Stimulated activated CD4-positive, alpha-beta T cell treated with anti-CD3 and anti-CD28 coated beads, TNF-alpha, amount 100 ng/mL, for 1 hour (primary cell): ENCODE measurements at regions not wholly inside any gene's neighbourhood (a gene's known extent, or its start where the extent isn't known, plus 50 kb on each side); places are given as distances from the start of the nearest gene placed in this dataset.
"Not testable (repeated sequence)": the region's sequence is repeated elsewhere in the genome, so short reads cannot be mapped to it uniquely, and the experiment has no call there.

Experiments used
- DNase-seq, 3 donors: peaks; one replicate each; pipeline ENCODE4 v3.0.0-alpha.2; 2020; ENCODE audit warnings: low read depth in 3 of 3, low spot score in 1 of 3

- DNase-seq = not testable (repeated sequence)
These were observed 107.6 kb upstream of the TERB2 start for GRCh38 chr15:44848859-44849258.

DNA sequence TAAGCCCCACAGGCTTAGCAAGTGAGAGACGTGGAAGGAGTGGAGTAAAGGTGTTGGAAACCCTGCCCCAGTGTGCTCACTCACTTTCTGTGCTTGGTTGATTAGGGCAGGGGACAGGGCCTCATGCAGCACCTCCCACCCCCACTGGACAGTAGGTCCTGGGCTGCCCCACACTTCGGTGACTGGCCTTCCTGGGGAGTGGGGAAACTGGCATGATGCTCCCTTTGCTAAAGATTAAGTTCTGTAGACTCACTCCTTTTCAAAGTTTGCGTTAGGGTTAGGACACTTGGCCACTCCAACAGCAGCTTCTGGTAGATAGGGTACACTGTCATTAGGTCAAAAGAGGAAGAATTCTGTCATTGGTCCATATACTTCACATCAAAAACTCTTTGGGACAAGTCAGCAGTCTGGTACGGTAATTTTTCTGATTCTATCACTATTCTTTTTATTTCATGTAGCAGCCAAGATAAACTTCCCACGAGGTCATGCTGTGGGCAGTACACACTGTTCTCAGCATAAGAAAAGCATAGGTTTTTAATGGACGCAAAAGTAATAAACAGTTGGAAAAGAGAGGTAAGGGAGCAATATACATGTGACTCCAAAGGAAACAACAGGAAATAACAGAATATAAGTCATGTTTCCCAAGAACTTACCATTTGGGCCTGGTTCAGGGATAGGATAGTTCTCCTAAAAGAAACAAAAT lies 106.6 kb upstream of the TERB2 start:
- not testable (repeated sequence) for DNase-seq

DNA sequence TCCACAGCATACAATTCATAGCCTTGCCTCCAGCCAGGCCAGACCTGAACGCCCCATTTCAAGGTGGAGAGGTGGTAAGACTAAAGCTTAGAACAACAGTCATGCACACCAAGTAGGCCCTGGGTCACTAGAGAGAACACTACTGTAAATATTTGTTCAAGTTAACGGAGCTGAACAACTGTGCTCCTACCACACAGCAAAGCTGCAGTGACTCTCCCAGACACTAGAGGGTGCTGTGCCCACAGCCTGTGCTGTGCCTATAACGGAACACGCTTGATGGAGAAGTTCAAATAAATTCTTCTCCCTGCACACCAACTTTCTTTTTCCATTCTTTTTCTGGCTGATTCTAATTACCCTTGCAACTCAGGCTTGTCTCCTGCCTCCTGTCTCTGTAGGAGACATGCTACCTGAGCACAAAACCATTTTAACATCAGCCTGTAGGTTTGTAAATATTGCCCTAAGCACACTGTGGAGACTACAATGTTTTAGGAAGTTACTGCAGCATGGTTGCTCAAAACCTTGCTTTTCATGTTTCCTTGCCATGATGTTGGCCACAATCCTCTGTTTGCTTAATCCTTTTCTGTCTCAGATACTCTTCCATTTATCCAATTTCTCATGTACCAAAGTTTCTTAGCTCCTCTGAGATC lies 103.1 kb upstream of the TERB2 start:
- peak; percentile 36 to 54 (median 40) for DNase-seq

GRCh38 chr15:44854696-44855095 lies 101.8 kb upstream of the TERB2 start:
- not testable (repeated sequence) for DNase-seq

- not testable (repeated sequence) for DNase-seq
These were observed 100.2 kb upstream of the TERB2 start for GRCh38 chr15:44856284-44856683.

GRCh38 chr15:44857164-44857710 lies 99.2 kb upstream of the TERB2 start:
- not testable (repeated sequence) for DNase-seq

DNA sequence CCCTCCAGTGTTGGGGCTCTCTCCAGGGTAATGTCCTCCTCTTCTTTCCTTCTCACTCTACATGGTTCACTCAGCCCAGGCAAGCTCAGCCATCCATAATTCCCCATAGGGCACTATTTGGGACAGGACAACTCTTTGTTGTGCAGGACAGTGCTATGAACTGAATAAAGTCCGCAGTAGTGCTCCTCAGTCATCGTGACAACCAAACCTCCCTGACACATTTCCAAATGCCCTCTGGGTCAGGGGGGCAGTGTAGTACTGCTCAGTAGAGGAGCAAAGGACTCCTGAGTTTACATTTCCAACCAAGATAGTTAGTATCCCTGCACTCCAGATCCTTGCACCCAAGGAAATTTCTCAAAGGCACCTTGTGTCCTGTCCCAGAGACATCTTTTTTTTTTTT lies 97.4 kb upstream of the TERB2 start:
- not testable (repeated sequence) for DNase-seq

DNA sequence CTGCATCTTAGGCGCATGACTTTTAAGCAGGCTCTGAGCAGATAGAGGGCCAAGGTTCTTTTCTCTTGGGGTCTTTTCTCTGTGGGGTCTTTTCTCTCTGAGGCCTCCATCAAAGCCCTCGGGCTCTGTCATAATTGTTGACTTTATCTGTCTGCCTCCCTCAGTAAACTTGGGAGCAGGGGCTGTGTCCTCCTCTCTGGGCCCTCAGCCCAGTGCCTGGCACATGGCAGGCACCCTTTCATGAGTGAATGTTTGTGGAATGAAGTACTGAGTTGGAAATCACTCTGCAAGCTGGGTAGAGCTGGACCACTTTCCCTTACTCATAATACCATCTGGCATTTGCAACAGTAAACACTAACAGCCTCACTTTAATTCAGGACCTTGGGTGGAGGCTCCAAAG lies 96.3 kb upstream of the TERB2 start:
- DNase-seq = not testable (repeated sequence)

DNA sequence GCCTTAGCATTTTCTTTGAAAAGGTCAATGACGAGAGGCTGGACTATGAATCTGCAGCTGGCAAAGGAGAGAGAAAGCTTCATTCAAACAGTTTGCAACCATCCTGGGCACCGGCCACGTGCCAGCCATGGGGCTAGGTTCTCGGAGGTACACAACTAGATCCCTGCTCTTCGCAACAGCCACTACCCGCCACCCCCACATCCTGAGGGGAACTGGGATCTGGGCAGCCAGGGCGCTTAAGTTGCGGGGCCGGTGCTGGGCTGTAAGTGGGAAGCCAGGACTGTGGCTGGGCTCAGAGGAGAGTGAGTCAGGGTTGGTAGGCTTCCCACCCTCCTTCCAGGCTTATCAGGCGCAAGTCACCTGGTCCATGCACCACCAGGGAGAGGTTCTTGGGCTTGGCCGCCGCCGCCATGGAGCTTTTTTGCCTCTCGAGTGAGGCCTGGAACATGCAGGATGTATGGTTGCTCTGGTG lies 95.0 kb upstream of the TERB2 start:
- DNase-seq = no peak

DNA sequence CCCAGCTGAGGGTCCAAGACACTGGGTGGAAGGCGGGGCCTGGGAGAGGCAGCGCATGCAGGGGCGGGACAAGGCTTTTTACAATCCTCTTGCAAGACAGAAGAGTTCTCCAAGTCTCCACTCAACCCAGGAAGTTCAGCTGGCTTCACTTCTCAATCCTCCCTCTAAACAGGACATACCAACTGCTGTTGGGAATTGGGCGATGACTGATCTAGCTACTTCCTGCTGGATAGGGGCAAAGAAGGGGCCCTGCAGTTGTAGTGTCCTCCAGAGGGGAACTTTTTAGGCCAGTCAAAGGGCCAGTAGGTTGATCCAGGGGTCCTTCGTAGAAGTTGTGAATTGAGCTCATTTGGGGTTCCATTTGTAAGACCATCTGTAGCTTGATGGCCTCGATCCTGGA lies 94.6 kb upstream of the TERB2 start:
- DNase-seq = no peak

DNA sequence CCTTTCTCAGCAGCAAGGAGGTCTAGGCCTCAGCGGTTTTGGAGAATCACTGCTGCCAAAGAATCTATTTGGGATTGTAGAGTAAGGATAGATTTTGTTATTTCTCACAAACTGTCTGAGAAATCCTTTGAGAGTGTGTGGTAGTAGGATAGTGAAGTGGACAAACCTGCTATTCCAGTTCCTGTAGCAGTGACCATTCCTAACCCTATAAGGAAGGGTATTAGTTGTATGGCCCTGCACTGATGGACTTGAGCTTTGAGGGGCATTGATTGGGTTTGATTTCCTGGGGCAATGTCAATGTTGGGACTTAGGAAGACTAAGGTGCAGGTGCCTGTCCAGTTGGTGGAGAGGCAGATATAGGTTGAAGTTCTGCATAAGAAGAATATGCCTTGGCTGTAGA lies 93.6 kb upstream of the TERB2 start:
- DNase-seq = not testable (repeated sequence)

GRCh38 chr15:44868100-44868499 lies 88.4 kb upstream of the TERB2 start:
- DNase-seq = not testable (repeated sequence)

DNA sequence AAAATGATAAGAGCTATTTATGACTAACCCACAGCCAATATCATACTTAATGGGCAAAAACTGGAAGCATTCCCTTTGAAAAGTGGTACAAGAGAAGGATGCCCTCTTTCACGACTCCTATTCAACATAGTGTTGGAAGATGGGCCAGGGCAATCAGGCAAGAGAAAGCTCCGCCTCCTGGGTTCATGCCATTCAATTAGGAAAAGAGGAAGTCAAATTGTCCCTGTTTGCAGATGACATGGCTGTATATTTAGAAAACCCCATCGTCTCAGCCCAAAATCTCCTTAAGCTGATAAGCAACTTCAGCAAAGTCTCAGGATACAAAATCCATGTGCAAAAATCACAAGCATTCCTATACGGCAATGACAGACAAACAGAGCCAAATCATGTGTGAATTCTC lies 86.4 kb upstream of the TERB2 start:
- not testable (repeated sequence) for DNase-seq

DNA sequence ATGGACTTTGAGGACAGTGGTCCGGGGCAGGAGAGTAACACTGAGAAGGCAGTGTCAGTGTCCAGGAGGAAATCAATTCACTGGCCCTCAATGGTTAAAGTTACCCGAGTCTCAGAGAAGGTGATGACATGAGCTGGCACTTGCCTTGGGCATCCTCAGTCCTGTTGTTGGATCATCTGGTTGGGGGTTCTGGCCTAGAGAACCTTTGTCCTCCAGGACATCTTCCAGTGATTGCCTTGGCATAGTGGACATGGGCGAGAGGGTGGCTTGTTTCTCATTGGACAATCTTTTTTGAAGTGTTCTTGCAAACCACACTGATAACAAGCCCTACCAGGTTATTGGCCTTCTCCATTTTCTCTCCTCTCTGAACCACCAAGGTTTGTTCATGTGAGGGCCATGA lies 83.4 kb upstream of the TERB2 start:
- DNase-seq = no peak

DNA sequence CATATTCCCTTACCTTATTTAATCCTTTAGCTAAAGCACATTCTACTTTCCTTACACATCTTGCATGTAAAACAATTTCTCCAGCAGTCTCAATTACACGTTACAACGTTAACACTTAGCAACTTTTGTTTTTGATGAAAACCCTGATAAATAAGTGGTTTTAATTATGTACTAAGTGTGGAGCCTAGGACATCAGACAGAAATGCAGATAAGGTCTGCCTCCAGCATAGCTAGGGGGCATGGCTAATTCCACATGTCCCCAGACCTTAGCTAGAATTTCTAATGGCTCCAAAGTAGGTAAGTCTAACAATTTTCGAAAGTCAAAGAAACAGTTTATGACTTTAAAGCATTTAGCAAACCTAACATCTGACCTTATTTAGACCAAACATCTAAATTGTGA lies 77.4 kb upstream of the TERB2 start:
- no peak for DNase-seq

GRCh38 chr15:44882499-44882968 lies 74.0 kb upstream of the TERB2 start:
- no peak for DNase-seq

DNA sequence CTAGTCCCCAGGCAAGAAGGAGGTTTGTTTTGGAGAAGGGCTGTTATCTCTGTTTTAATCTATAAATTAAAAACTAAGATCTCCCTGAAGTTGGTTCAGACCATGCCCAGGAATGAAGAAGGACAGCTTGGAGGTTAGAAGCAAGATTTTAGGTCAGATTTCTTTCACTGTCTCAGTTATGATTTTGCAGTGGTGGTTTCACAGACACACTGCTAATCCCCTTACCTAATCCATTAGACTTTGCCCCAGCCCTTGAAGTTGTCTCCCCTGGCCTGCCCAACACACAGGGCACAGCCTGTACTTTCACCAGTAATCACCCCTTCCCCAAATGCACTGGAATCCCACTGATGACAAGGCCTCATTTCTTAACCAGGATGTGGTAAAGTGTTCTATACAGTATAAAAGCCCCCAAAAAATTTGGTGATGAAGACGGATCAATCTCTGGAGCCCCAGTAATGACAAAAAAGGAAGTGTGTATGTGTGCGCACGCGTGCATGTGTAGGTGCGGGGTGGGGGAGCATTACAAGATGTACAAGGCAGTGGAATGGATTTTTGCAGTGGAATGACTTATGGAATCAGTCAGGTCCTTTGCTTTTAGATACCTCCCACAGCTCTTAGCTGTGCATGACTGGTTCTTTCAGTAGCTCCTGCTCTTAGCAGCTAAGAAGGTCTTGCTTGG lies 73.1 kb upstream of the TERB2 start:
- no peak for DNase-seq

GRCh38 chr15:44898890-44899651 lies 57.4 kb upstream of the TERB2 start:
- DNase-seq = not testable (repeated sequence)

DNA sequence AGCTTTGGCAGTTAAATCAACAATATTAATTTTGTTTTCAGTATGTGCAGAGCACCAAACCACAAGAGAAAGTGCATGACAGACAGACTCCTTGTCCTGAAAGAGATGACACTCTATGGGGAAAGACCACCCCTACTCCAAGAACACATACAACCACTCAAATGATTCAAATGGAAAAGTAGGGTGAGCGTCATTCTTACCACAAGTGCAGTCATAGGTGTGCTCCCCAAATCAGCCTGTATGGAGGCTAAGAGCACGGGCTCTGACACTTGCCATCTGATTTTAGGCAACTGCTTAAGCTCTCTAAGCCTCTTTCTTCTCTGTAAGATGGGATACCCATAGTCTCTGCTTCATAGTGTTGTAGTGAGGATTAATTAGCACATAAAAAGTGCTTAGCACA lies 56.7 kb upstream of the TERB2 start:
- not testable (repeated sequence) for DNase-seq

- not testable (repeated sequence) for DNase-seq
These were observed 55.7 kb upstream of the TERB2 start for GRCh38 chr15:44900796-44901195.

GRCh38 chr15:44903281-44903680 lies 53.2 kb upstream of the TERB2 start:
- not testable (repeated sequence) for DNase-seq
